ENCODE measurements at regions not wholly inside any gene's neighbourhood (a gene's known extent, or its start where the extent isn't known, plus 50 kb on each side); places are given as distances from the start of the nearest gene placed in this dataset.

DNA sequence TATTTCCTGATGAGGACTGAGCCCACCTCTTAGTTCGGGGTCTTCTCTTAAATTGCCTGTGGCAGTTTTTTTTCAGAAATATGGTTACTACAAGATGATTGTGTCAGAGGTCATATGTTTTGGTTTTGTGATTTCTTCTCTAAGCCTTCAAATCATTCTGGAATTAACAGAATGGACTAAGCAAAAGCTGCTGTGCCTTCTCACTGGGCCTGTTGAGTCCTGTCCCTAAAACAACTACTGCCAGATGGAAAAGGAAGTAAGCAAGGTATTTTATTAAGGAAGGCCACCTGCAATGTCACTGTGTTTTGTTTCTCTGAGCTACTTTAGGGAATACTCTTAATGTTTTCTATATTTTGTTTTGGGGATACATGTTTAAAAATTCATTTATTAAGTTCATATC lies 470.8 kb downstream of the PCDH20 start:
- DNase-seq (no peak), ATAC-seq (ENCODE audit: poor library complexity) (no peak)
- intact Hi-C loops (cut with DNase I, micrococcal nuclease), result no loop called here
- CTCF ChIA-PET, result no interaction called here
- Mint-ChIP-seq H3K9me3 (peaks cover 9% of the 10 kb centered on the region), H3K36me3 (ENCODE audit: low read depth) (no peaks in the 10 kb centered on the region), H3K4me3 (no peak overlapping the region), H3K4me1 (ENCODE audit: low read depth) (no peaks in the 10 kb centered on the region), H3K27ac (no peak overlapping the region), H3K27me3 (no peaks in the 10 kb centered on the region)
- no peaks in the 10 kb centered on the region for H3K27me3 ChIP-seq (ENCODE audit: control insufficient read depth in 1 of 2, insufficient read depth in 2 of 2, low read length in 2 of 2)
- POLR2A ChIA-PET, result no interaction called here
- H3K4me3 ChIP-seq (ENCODE audit: low read length), result no peak overlapping the region
- H3K9me3 ChIP-seq (ENCODE audit: control insufficient read depth in 1 of 2, insufficient read depth in 1 of 2, low read length in 2 of 2), result peaks cover 0 to 3% of the 10 kb centered on the region in 2 experiments
- no peaks in the 10 kb centered on the region for H3K36me3 ChIP-seq (ENCODE audit: insufficient read depth, low read length)
- TF ChIP-seq, protein P1, sequence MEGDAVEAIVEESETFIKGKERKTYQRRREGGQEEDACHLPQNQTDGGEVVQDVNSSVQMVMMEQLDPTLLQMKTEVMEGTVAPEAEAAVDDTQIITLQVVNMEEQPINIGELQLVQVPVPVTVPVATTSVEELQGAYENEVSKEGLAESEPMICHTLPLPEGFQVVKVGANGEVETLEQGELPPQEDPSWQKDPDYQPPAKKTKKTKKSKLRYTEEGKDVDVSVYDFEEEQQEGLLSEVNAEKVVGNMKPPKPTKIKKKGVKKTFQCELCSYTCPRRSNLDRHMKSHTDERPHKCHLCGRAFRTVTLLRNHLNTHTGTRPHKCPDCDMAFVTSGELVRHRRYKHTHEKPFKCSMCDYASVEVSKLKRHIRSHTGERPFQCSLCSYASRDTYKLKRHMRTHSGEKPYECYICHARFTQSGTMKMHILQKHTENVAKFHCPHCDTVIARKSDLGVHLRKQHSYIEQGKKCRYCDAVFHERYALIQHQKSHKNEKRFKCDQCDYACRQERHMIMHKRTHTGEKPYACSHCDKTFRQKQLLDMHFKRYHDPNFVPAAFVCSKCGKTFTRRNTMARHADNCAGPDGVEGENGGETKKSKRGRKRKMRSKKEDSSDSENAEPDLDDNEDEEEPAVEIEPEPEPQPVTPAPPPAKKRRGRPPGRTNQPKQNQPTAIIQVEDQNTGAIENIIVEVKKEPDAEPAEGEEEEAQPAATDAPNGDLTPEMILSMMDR (IDR thresholded peaks at IDR 0.05), result no peak
- H3K4me1 ChIP-seq (ENCODE audit: insufficient read depth, low read length), result no peaks in the 10 kb centered on the region
- H3K27ac ChIP-seq (ENCODE audit: low read depth in 1 of 2, low read length in 2 of 2), result no peak overlapping the region

GRCh38 chr13:60944016-60944415 lies 471.6 kb downstream of the PCDH20 start:
- ChIA-PET CTCF (no interaction called here), POLR2A (no interaction called here)
- TF ChIP-seq, protein P1 (IDR thresholded peaks at IDR 0.05), result no peak
- DNase-seq (no peak), ATAC-seq (ENCODE audit: poor library complexity) (no peak)
- peaks cover 7% of the 10 kb centered on the region for H3K9me3 Mint-ChIP-seq
- no peaks in the 10 kb centered on the region for H3K4me1 Mint-ChIP-seq (ENCODE audit: low read depth)
- no peaks in the 10 kb centered on the region for H3K36me3 ChIP-seq (ENCODE audit: insufficient read depth, low read length)
- H3K4me3 Mint-ChIP-seq, result no peak overlapping the region
- H3K27me3 ChIP-seq (ENCODE audit: control insufficient read depth in 1 of 2, insufficient read depth in 2 of 2, low read length in 2 of 2), result no peaks in the 10 kb centered on the region
- H3K4me3 ChIP-seq (ENCODE audit: low read length), result no peak overlapping the region
- peaks cover 0 to 3% of the 10 kb centered on the region in 2 experiments for H3K9me3 ChIP-seq (ENCODE audit: control insufficient read depth in 1 of 2, insufficient read depth in 1 of 2, low read length in 2 of 2)
- H3K27ac Mint-ChIP-seq, result no peak overlapping the region
- no peaks in the 10 kb centered on the region for H3K27me3 Mint-ChIP-seq
- no peaks in the 10 kb centered on the region for H3K4me1 ChIP-seq (ENCODE audit: insufficient read depth, low read length)
- H3K27ac ChIP-seq (ENCODE audit: low read depth in 1 of 2, low read length in 2 of 2), result no peak overlapping the region
- no peaks in the 10 kb centered on the region for H3K36me3 Mint-ChIP-seq (ENCODE audit: low read depth)
- intact Hi-C loops (cut with DNase I, micrococcal nuclease), result no loop called here

- CTCF ChIA-PET, result no interaction called here
- H3K27me3 Mint-ChIP-seq, result no peaks in the 10 kb centered on the region
- no peak for DNase-seq
- H3K36me3 Mint-ChIP-seq (ENCODE audit: low read depth), result no peaks in the 10 kb centered on the region
- Histone ChIP-seq H3K4me1 (ENCODE audit: insufficient read depth, low read length) (no peaks in the 10 kb centered on the region), H3K27me3 (ENCODE audit: control insufficient read depth in 1 of 2, insufficient read depth in 2 of 2, low read length in 2 of 2) (no peaks in the 10 kb centered on the region), H3K27ac (ENCODE audit: low read depth in 1 of 2, low read length in 2 of 2) (no peak overlapping the region), H3K9me3 (ENCODE audit: control insufficient read depth in 1 of 2, insufficient read depth in 1 of 2, low read length in 2 of 2) (peaks cover 0 to 3% of the 10 kb centered on the region in 2 experiments), H3K4me3 (ENCODE audit: low read length) (no peak overlapping the region), H3K36me3 (ENCODE audit: insufficient read depth, low read length) (no peaks in the 10 kb centered on the region)
- TF ChIP-seq, protein P1 (IDR thresholded peaks at IDR 0.05), result no peak
- POLR2A ChIA-PET, result no interaction called here
- intact Hi-C loops (cut with DNase I, micrococcal nuclease), result no loop called here
- peaks cover 7% of the 10 kb centered on the region for H3K9me3 Mint-ChIP-seq
- no peaks in the 10 kb centered on the region for H3K4me1 Mint-ChIP-seq (ENCODE audit: low read depth)
- H3K4me3 Mint-ChIP-seq, result no peak overlapping the region
- no peak overlapping the region for H3K27ac Mint-ChIP-seq
- no peak for ATAC-seq (ENCODE audit: poor library complexity)
Measured at GRCh38 chr13:60936281-60936680, 479.4 kb downstream of the PCDH20 start.
